NT2/D1 (cell line): ENCODE measurements at regions not wholly inside any gene's neighbourhood (a gene's known extent, or its start where the extent isn't known, plus 50 kb on each side); places are given as distances from the start of the nearest gene placed in this dataset.

Experiments used
- SUZ12 ChIP-seq: IDR thresholded peaks from 2 replicates; pipeline ENCODE4 v1.6.1; 2011; ENCODE audit not compliant: insufficient read length, insufficient read depth; ENCODE audit errors: extremely low read depth
- YY1 ChIP-seq: IDR thresholded peaks from 2 replicates; pipeline ENCODE4 v1.6.1; 2011; ENCODE audit not compliant: insufficient read length, insufficient read depth
- ZNF274 ChIP-seq: IDR thresholded peaks from 2 replicates; pipeline ENCODE4 v1.6.1; 2011; ENCODE audit warnings: mild to moderate bottlenecking, low read depth, low read length

- TF ChIP-seq ZNF274 (no peak), YY1 (no peak), SUZ12 (no peak)
These were observed 83.5 kb upstream of the PRDX6 start for GRCh38 chr1:173393659-173394000.
